IMR-90 (cell line): ENCODE measurements at regions not wholly inside any gene's neighbourhood (a gene's known extent, or its start where the extent isn't known, plus 50 kb on each side); places are given as distances from the start of the nearest gene placed in this dataset.

ENCODE experiments used
- ATAC-seq: fragments of 200-7000 bp; cut with Tn5 transposase; 2 replicates; pipeline ENCODE4 v1.9.1; 2020; ENCODE audit warnings: low read depth, mild to moderate bottlenecking, moderate library complexity
- BruUV-seq: library from RNA; stranded (reverse); fragments of 400-500 nt; replicated peaks from 2 replicates; lab custom pipeline; 2021; lab: Mats Ljungman, UMichigan
- CTCF ChIA-PET: fragments of 300-600 bp; formaldehyde crosslinking; extraction: SDS; loops from one replicate; lab custom pipeline; 2021; ENCODE audit warnings: antibody characterized with exemption; lab: Yijun Ruan, JAX
- POLR2A ChIA-PET: fragments of 300-600 bp; sonication (Branson Sonifier 250); formaldehyde crosslinking; loops from one replicate; lab custom pipeline; 2022; ENCODE audit warnings: antibody characterized with exemption; ENCODE audit not compliant: unreplicated experiment; lab: Charles Lee
- DNase-seq: peaks from one replicate; pipeline ENCODE4 v3.0.0; 2013
- H2AFZ ChIP-seq: replicated peaks from 2 replicates; pipeline ENCODE3; 2013; ENCODE audit warnings: low read length, mild to moderate bottlenecking; ENCODE audit not compliant: poor library complexity
- H2AK5ac ChIP-seq: 2 replicates; pipeline ENCODE4 v1.6.1; 2013; ENCODE audit warnings: low read depth, low read length, inconsistent platforms
- H2AK9ac ChIP-seq: replicated peaks from 2 replicates; pipeline ENCODE3; 2013; ENCODE audit warnings: mild to moderate bottlenecking, low read depth, low read length, moderate library complexity; ENCODE audit not compliant: poor library complexity
- H2BK120ac ChIP-seq: 2 replicates; pipeline ENCODE4 v1.6.1; 2013; ENCODE audit warnings: low read depth, low read length, inconsistent platforms
- H2BK15ac ChIP-seq: 3 replicates; pipeline ENCODE4 v1.6.1; 2013; ENCODE audit warnings: low read depth, low read length, inconsistent platforms
- H2BK20ac ChIP-seq: 2 replicates; pipeline ENCODE4 v1.6.1; 2013; ENCODE audit warnings: low read depth, mild to moderate bottlenecking, inconsistent platforms, low read length, moderate library complexity
- H2BK5ac ChIP-seq: 2 replicates; pipeline ENCODE4 v1.6.1; 2013; ENCODE audit warnings: mild to moderate bottlenecking, low read depth, low read length, inconsistent platforms; ENCODE audit not compliant: poor library complexity, severe bottlenecking
- H3K14ac ChIP-seq: replicated peaks from 2 replicates; pipeline ENCODE4 v1.6.1; 2013; ENCODE audit warnings: low read depth, low read length, inconsistent platforms
- H3K18ac ChIP-seq: 2 replicates; pipeline ENCODE4 v1.6.1; 2013; ENCODE audit warnings: low read depth, low read length, control low read depth
- H3K23ac ChIP-seq: 2 replicates; pipeline ENCODE4 v1.6.1; 2013; ENCODE audit warnings: low read depth, low read length, inconsistent platforms
- H3K27ac ChIP-seq: 2 replicates; pipeline ENCODE4 v1.5.1; 2013; ENCODE audit warnings: mild to moderate bottlenecking, control low read depth, low read length; ENCODE audit not compliant: insufficient read depth
- H3K27me3 ChIP-seq: 2 replicates; pipeline ENCODE4 v1.6.1; 2013; ENCODE audit warnings: low read length; ENCODE audit not compliant: control insufficient read depth, insufficient read depth
- H3K36me3 ChIP-seq: 2 replicates; pipeline ENCODE4 v1.6.1; 2013; ENCODE audit warnings: low read length, mixed read lengths; ENCODE audit not compliant: control insufficient read depth, insufficient read depth
- H3K4ac ChIP-seq: 2 replicates; pipeline ENCODE4 v1.6.1; 2013; ENCODE audit warnings: low read depth, low read length, inconsistent platforms
- H3K4me1 ChIP-seq: 2 replicates; pipeline ENCODE4 v1.6.1; 2013; ENCODE audit warnings: low read length, mixed read lengths; ENCODE audit not compliant: control insufficient read depth, insufficient read depth
- H3K4me2 ChIP-seq: 2 replicates; pipeline ENCODE4 v1.6.1; 2013; ENCODE audit warnings: low read depth, mild to moderate bottlenecking, control low read depth, low read length, moderate library complexity
- H3K4me3 ChIP-seq: 2 replicates; pipeline ENCODE4 v1.5.1; 2013; ENCODE audit warnings: low read depth, mild to moderate bottlenecking, control low read depth, low read length, moderate library complexity; ENCODE audit not compliant: insufficient read depth
- H3K56ac ChIP-seq: 2 replicates; pipeline ENCODE4 v1.6.1; 2013; ENCODE audit warnings: low read length, inconsistent platforms; ENCODE audit not compliant: insufficient read depth; ENCODE audit errors: extremely low read depth
- H3K79me1 ChIP-seq, 2 experiments: 2 replicates each; pipeline ENCODE4 v1.6.1; 2013; ENCODE audit warnings: low read length in 2 of 2, inconsistent platforms in 1 of 2, low read depth in 1 of 2
- H3K9ac ChIP-seq: 2 replicates; pipeline ENCODE4 v1.6.1; 2013; ENCODE audit warnings: low read depth, low read length, control low read depth
- H3K9me1 ChIP-seq: 2 replicates; pipeline ENCODE4 v1.6.1; 2013; ENCODE audit warnings: low read length, inconsistent platforms; ENCODE audit not compliant: insufficient read depth
- H3K9me3 ChIP-seq: 2 replicates; pipeline ENCODE4 v1.6.1; 2013; ENCODE audit warnings: low read length; ENCODE audit not compliant: control insufficient read depth, insufficient read depth
- H4K20me1 ChIP-seq: 2 replicates; pipeline ENCODE4 v1.6.1; 2013; ENCODE audit warnings: low read length, inconsistent platforms; ENCODE audit not compliant: insufficient read depth
- H4K5ac ChIP-seq: 2 replicates; pipeline ENCODE4 v1.6.1; 2013; ENCODE audit warnings: mild to moderate bottlenecking, low read depth, low read length, control low read depth
- H4K8ac ChIP-seq, 2 experiments: 2 replicates each; pipeline ENCODE4 v1.6.1; 2013; ENCODE audit warnings: low read depth in 2 of 2, low read length in 2 of 2, control low read depth in 1 of 2, inconsistent platforms in 1 of 2
- H4K91ac ChIP-seq: 2 replicates; pipeline ENCODE4 v1.6.1; 2013; ENCODE audit warnings: low read depth, low read length, inconsistent platforms; ENCODE audit not compliant: insufficient read depth
- MAFK ChIP-seq: IDR thresholded peaks from 2 replicates; pipeline ENCODE4 v1.6.1; 2012; ENCODE audit warnings: low read depth, low read length, improper control_type of control experiment
- NFE2L2 ChIP-seq: fragments of 150-350 bp; IDR thresholded peaks from 2 replicates; pipeline ENCODE4 v1.6.1; 2016; ENCODE audit warnings: low read depth, mild to moderate bottlenecking, low read length
- RAD21 ChIP-seq: IDR thresholded peaks from 2 replicates; pipeline ENCODE4 v1.6.1; 2012; ENCODE audit warnings: low read length, improper control_type of control experiment
- SMC3 ChIP-seq: fragments of 150-350 bp; IDR thresholded peaks from 2 replicates; pipeline ENCODE4 v1.6.1; 2016; ENCODE audit warnings: low read depth, mild to moderate bottlenecking, antibody characterized with exemption, low read length, moderate library complexity
- WGBS, 2 experiments: methylation state at CpG; one replicate each; pipeline versions ENCODE4 v1.1.5 to v1.1.7; 2013; ENCODE audit warnings: missing lambda C conversion rate in 2 of 2; ENCODE audit not compliant: insufficient read length in 1 of 2; ENCODE audit errors: extremely low coverage in 2 of 2; 5-methylcytosine and 5-hydroxymethylcytosine counted together
- dilution Hi-C: fragments of 300-500 bp; cut with HindIII; formaldehyde crosslinking; loops from one replicate; pipeline ENCODE4 v1.14.3; 2018; ENCODE audit warnings: low sequenced_read_pairs; ENCODE audit not compliant: unreplicated experiment
- in situ Hi-C: fragments of 300-500 bp; cut with MboI; formaldehyde crosslinking; loops from 3 replicates; pipeline ENCODE4 v1.14.3; 2019; ENCODE audit warnings: low sequenced_read_pairs, inconsistent platforms, mixed read lengths
- intact Hi-C: fragments of 100-400 bp; cut with micrococcal nuclease; formaldehyde crosslinking; loops from 2 replicates; pipeline ENCODE4 v1.10.0; 2022

DNA sequence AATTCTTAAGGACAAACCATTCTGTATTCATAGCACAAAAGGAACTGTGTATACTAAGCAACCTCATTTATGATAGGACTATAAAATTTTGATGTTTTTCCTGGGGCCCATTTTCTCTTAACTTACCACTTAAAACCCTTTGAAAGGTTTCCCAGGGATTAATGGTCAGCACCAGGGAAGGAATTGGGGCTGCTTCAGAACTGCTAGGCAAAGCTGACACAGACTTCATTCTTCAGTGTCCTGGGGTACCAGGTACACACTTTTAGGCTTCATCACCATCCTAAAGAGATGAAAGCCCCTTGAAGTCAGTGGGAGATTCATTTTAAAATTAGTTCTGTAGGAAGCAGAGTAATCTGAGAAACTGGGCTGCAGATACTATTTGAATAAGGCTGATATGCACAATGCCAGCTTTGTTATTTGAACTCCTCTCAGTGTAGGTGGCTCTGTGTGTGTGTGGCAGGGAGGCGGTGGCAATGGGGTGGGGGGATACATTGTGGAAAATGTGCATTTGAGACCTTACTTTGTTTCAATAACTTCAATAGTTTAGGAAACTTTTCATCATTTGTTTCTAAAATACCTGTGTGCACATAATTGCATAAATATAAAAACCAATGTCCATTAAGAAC is 329.3 kb upstream of the DCN start:
- H4K20me1 ChIP-seq: no peaks in the 10 kb centered on the region
- in situ Hi-C loops (no loop called here), dilution Hi-C loops (no loop called here), intact Hi-C loops (no loop called here)
- no peak overlapping the region for H2AK9ac ChIP-seq
- H2AFZ ChIP-seq: no peak overlapping the region
- no peak overlapping the region for H4K91ac ChIP-seq
- no peak overlapping the region for H3K4me2 ChIP-seq
- ChIA-PET POLR2A (no interaction called here), CTCF (no interaction called here)
- no peak overlapping the region for H4K8ac ChIP-seq
- BruUV-seq: no TSS peak
- H3K4ac ChIP-seq: no peak overlapping the region
- no peaks in the 10 kb centered on the region for H3K79me1 ChIP-seq
- H3K27me3 ChIP-seq: no peaks in the 10 kb centered on the region
- H2BK120ac ChIP-seq: no peak overlapping the region
- H2AK5ac ChIP-seq: no peak overlapping the region
- DNase-seq (no peak), ATAC-seq (no peak)
- no peak overlapping the region for H2BK15ac ChIP-seq
- WGBS, 2 experiments: no CpG with 5 or more reads among the region's 1 CpG
- no peak overlapping the region for H2BK5ac ChIP-seq
- H2BK20ac ChIP-seq: no peak overlapping the region
- H3K4me1 ChIP-seq: no peaks in the 10 kb centered on the region
- H4K5ac ChIP-seq: no peak overlapping the region
- no peaks in the 10 kb centered on the region for H3K36me3 ChIP-seq
- H3K4me3 ChIP-seq: no peak overlapping the region
- H3K9me1 ChIP-seq: no peaks in the 10 kb centered on the region
- no peak overlapping the region for H3K23ac ChIP-seq
- H3K9ac ChIP-seq: no peak overlapping the region
- no peaks in the 10 kb centered on the region for H3K9me3 ChIP-seq
- no peak overlapping the region for H3K14ac ChIP-seq
- no peak overlapping the region for H3K18ac ChIP-seq
- no peak overlapping the region for H3K27ac ChIP-seq
- TF ChIP-seq SMC3 (no peak), NFE2L2 (no peak), MAFK (no peak), RAD21 (no peak)
- H3K56ac ChIP-seq: no peak overlapping the region
